Neural crest cell (in vitro differentiated cells): ENCODE measurements at regions not wholly inside any gene's neighbourhood (a gene's known extent, or its start where the extent isn't known, plus 50 kb on each side); places are given as distances from the start of the nearest gene placed in this dataset.

ENCODE experiments used
- DNase-seq: peaks from one replicate; pipeline ENCODE4 v3.0.0; 2021; ENCODE audit warnings: low read depth, mixed read lengths, low spot score
- H3K27ac Mint-ChIP-seq: one replicate; pipeline ENCODE4 v1.8.0; 2021; ENCODE audit warnings: mild to moderate bottlenecking, mixed read lengths; ENCODE audit not compliant: unreplicated experiment
- H3K27me3 Mint-ChIP-seq: 2 replicates; pipeline ENCODE4 v1.8.0; 2021; ENCODE audit warnings: low read depth, mild to moderate bottlenecking, mixed read lengths
- H3K36me3 Mint-ChIP-seq: 2 replicates; pipeline ENCODE4 v1.8.0; 2021; ENCODE audit warnings: low read depth, mild to moderate bottlenecking, mixed read lengths
- H3K4me1 Mint-ChIP-seq: 2 replicates; pipeline ENCODE4 v1.8.0; 2021; ENCODE audit warnings: mixed read lengths
- H3K4me3 Mint-ChIP-seq: one replicate; pipeline ENCODE4 v1.8.0; 2021; ENCODE audit warnings: mild to moderate bottlenecking, mixed read lengths
- H3K9me3 Mint-ChIP-seq: 2 replicates; pipeline ENCODE4 v1.8.0; 2021; ENCODE audit warnings: mixed read lengths
- CTCF ChIP-seq: fragments of 200-600 bp; sonication (generic); conservative IDR thresholded peaks from 2 replicates; pipeline ENCODE4 v1.5.0; 2021; ENCODE audit warnings: antibody characterized with exemption, mild to moderate bottlenecking

GRCh38 chr1:68347415-68347814 is 102.3 kb downstream of the RPE65 start:
- Mint-ChIP-seq H3K27ac (no peak overlapping the region), H3K4me1 (peaks cover 4% of the 10 kb centered on the region), H3K27me3 (peaks cover 4% of the 10 kb centered on the region), H3K4me3 (no peak overlapping the region), H3K9me3 (no peaks in the 10 kb centered on the region), H3K36me3 (no peaks in the 10 kb centered on the region)
- no peak for DNase-seq
- no peak for TF ChIP-seq CTCF

- no peaks in the 10 kb centered on the region for H3K9me3 Mint-ChIP-seq
- peaks cover 4% of the 10 kb centered on the region for H3K27me3 Mint-ChIP-seq
- peaks cover 4% of the 10 kb centered on the region for H3K4me1 Mint-ChIP-seq
- no peak for DNase-seq
- no peaks in the 10 kb centered on the region for H3K36me3 Mint-ChIP-seq
- TF ChIP-seq CTCF: peak; percentile 67
- no peak overlapping the region for H3K27ac Mint-ChIP-seq
- no peak overlapping the region for H3K4me3 Mint-ChIP-seq
Measured at GRCh38 chr1:68346188-68346808, 103.5 kb downstream of the RPE65 start.

DNA sequence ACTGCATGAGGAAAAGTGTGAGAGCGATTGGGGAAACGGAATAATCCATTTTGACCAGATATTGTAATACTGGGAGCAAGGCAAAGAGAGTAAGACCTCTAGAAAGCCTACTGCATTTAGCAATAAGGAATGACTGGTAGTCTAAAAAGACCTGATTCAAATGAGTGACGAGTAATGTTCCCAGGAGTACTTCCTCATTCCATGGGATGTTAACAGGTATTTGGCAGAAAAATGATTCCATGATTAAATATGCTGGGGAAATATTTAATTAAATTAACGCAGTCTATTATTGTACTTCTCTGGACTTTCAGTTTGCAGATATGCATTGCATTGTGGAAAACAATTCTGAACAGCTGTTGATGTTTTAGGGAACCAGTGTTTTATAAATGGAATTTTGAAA is 105.5 kb downstream of the RPE65 start:
- no peak for TF ChIP-seq CTCF
- Mint-ChIP-seq H3K27ac (no peak overlapping the region), H3K4me3 (no peak overlapping the region), H3K36me3 (no peaks in the 10 kb centered on the region), H3K9me3 (no peaks in the 10 kb centered on the region), H3K4me1 (peaks cover 4% of the 10 kb centered on the region), H3K27me3 (no peaks in the 10 kb centered on the region)
- no peak for DNase-seq

DNA sequence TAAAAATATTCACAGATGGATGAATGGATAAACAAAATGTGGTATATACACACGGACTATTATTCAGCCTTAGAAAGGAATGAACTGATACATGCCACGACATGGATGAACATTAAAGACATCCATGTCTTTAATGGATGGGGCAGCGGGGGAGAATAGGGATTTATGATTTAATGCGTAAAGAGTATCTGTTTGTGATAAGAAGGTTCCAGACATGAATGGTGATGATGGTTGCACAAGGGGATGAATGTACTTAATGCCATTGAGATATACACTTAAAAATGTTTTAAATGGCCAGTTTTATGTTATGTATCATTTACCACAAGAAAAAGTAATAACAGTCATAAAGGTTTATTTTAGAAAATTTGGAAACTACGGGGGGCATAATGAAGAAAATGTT is 108.6 kb upstream of the WLS start:
- H3K36me3 Mint-ChIP-seq: no peaks in the 10 kb centered on the region
- H3K27me3 Mint-ChIP-seq: no peaks in the 10 kb centered on the region
- TF ChIP-seq CTCF: no peak
- DNase-seq: no peak
- no peak overlapping the region for H3K4me3 Mint-ChIP-seq
- peaks cover 10% of the 10 kb centered on the region for H3K4me1 Mint-ChIP-seq
- no peaks in the 10 kb centered on the region for H3K9me3 Mint-ChIP-seq
- no peak overlapping the region for H3K27ac Mint-ChIP-seq

- no peak for DNase-seq
- TF ChIP-seq CTCF: no peak
- Mint-ChIP-seq H3K9me3 (no peaks in the 10 kb centered on the region), H3K36me3 (no peaks in the 10 kb centered on the region), H3K4me1 (peaks cover 10% of the 10 kb centered on the region), H3K27ac (no peak overlapping the region), H3K4me3 (no peak overlapping the region), H3K27me3 (no peaks in the 10 kb centered on the region)
Measured at GRCh38 chr1:68339505-68339904, 107.2 kb upstream of the WLS start.

GRCh38 chr1:68338081-68338480 is 105.8 kb upstream of the WLS start:
- H3K4me3 Mint-ChIP-seq: no peak overlapping the region
- no peaks in the 10 kb centered on the region for H3K36me3 Mint-ChIP-seq
- no peak for TF ChIP-seq CTCF
- H3K27ac Mint-ChIP-seq: no peak overlapping the region
- H3K27me3 Mint-ChIP-seq: no peaks in the 10 kb centered on the region
- H3K4me1 Mint-ChIP-seq: peaks cover 10% of the 10 kb centered on the region
- H3K9me3 Mint-ChIP-seq: no peaks in the 10 kb centered on the region
- no peak for DNase-seq
